Endothelial cell of umbilical vein (primary cell): ENCODE measurements at regions not wholly inside any gene's neighbourhood (a gene's known extent, or its start where the extent isn't known, plus 50 kb on each side); places are given as distances from the start of the nearest gene placed in this dataset.

Experiments
- BruUV-seq: library from RNA; stranded (reverse); fragments of 400-500 nt; replicated peaks from 2 replicates; lab custom pipeline; 2021; lab: Mats Ljungman, UMichigan
- CTCF ChIA-PET: fragments of 300-600, 350-600 bp; sonication (Branson Sonifier 250); formaldehyde crosslinking; loops from one replicate; lab custom pipeline; 2021; ENCODE audit warnings: antibody characterized with exemption, inconsistent platforms; lab: Charles Lee
- POLR2A ChIA-PET: fragments of 300-600, 350-600 bp; sonication (Branson Sonifier 250); formaldehyde crosslinking; loops from one replicate; lab custom pipeline; 2021; ENCODE audit warnings: antibody characterized with exemption, inconsistent platforms; lab: Charles Lee
- DNase-seq: peaks from one replicate; pipeline ENCODE4 v3.0.0-alpha.2; 2011; ENCODE audit warnings: low read depth, low spot score
- FAIRE-seq: peaks from 2 replicates; lab custom pipeline; 2011; peaks lifted over from hg19 to GRCh38; lab: Jason Lieb, UNC
- H2AFZ ChIP-seq: 2 replicates; pipeline ENCODE4 v1.6.0; 2012; ENCODE audit warnings: low read depth, low read length, control low read depth, inconsistent platforms
- H3K27ac ChIP-seq: 2 replicates; pipeline ENCODE4 v1.5.1; 2011; ENCODE audit warnings: low read depth, mild to moderate bottlenecking, control low read depth, low read length, moderate library complexity; ENCODE audit not compliant: insufficient read depth
- H3K27me3 ChIP-seq, 2 experiments: 2 replicates each; pipeline versions ENCODE4 v1.6.0 to v1.6.1; 2011; ENCODE audit warnings: low read length in 2 of 2, mixed read lengths in 1 of 2; ENCODE audit not compliant: control insufficient read depth in 2 of 2, insufficient read depth in 2 of 2
- H3K36me3 ChIP-seq, 2 experiments: 2 replicates in 1 of 2; 3 replicates in 1 of 2; pipeline ENCODE4 v1.5.1; 2011; ENCODE audit warnings: low read length in 2 of 2, mild to moderate bottlenecking in 1 of 2, moderate library complexity in 1 of 2; ENCODE audit not compliant: control insufficient read depth in 2 of 2, insufficient read depth in 2 of 2; ENCODE audit errors: extremely low read depth in 1 of 2
- H3K4me1 ChIP-seq: 3 replicates; pipeline ENCODE4 v1.5.1; 2011; ENCODE audit warnings: mild to moderate bottlenecking, low read length; ENCODE audit not compliant: control insufficient read depth, insufficient read depth; ENCODE audit errors: extremely low read depth
- H3K4me2 ChIP-seq: 2 replicates; pipeline ENCODE4 v1.6.1; 2011; ENCODE audit warnings: low read length, control low read depth, mixed read lengths; ENCODE audit not compliant: insufficient read depth
- H3K4me3 ChIP-seq, 3 experiments: fragments of 200-600 bp in 1 of 3; sonication (generic), shearing (Covaris generic) in 1 of 3; replicated peaks in 1 of 3; 2 replicates each; pipeline ENCODE4 v1.5.1; 2011 to 2016; ENCODE audit warnings: control low read depth in 3 of 3, low read length in 3 of 3, mild to moderate bottlenecking in 2 of 3, inconsistent platforms in 1 of 3, low read depth in 1 of 3, moderate library complexity in 1 of 3; ENCODE audit not compliant: insufficient read depth in 1 of 3
- H3K79me2 ChIP-seq: 2 replicates; pipeline ENCODE4 v1.6.0; 2012; ENCODE audit warnings: low read length, inconsistent platforms; ENCODE audit not compliant: control insufficient read depth, insufficient read depth
- H3K9ac ChIP-seq: replicated peaks from 2 replicates; pipeline ENCODE3; 2011; ENCODE audit warnings: low read length, control low read depth; ENCODE audit not compliant: insufficient read depth; ENCODE audit errors: extremely low read depth
- H3K9me1 ChIP-seq: replicated peaks from 3 replicates; pipeline ENCODE4 v1.6.0; 2011; ENCODE audit warnings: mild to moderate bottlenecking, low read length; ENCODE audit not compliant: control insufficient read depth, insufficient read depth; ENCODE audit errors: extremely low read depth
- H3K9me3 ChIP-seq: replicated peaks from 2 replicates; pipeline ENCODE4 v1.5.1; 2012; ENCODE audit warnings: low read length, inconsistent platforms; ENCODE audit not compliant: control insufficient read depth, insufficient read depth
- H4K20me1 ChIP-seq: replicated peaks from 2 replicates; pipeline ENCODE3; 2011; ENCODE audit warnings: mild to moderate bottlenecking, low read length; ENCODE audit not compliant: control insufficient read depth, insufficient read depth; ENCODE audit errors: extremely low read depth
- CTCF ChIP-seq, 2 donors: IDR thresholded peaks; 1 replicate in 1 of 2; 2 replicates in 1 of 2; pipeline ENCODE4 v1.5.1; 2011; ENCODE audit warnings: low read length in 2 of 2, mild to moderate bottlenecking in 2 of 2, moderate library complexity in 2 of 2, control low read depth in 1 of 2, inconsistent platforms in 1 of 2, low read depth in 1 of 2; ENCODE audit not compliant: insufficient read depth in 1 of 2; ENCODE audit errors: extremely low read depth in 1 of 2
- EZH2 ChIP-seq: IDR thresholded peaks from 2 replicates; pipeline ENCODE4 v1.6.1; 2012; ENCODE audit warnings: borderline replicate concordance, low read depth, mild to moderate bottlenecking, moderate library complexity, low read length, inconsistent platforms; ENCODE audit not compliant: severe bottlenecking
- FOS ChIP-seq: IDR thresholded peaks from 2 replicates; pipeline ENCODE4 v1.6.1; 2011; ENCODE audit warnings: mild to moderate bottlenecking, low read length, moderate library complexity, borderline replicate concordance; ENCODE audit not compliant: insufficient read depth
- GATA2 ChIP-seq: IDR thresholded peaks from 2 replicates; pipeline ENCODE4 v1.7.0; 2011; ENCODE audit warnings: low read depth, mild to moderate bottlenecking, moderate library complexity, mixed read lengths, low read length; ENCODE audit not compliant: insufficient read length, insufficient read depth
- JUN ChIP-seq: IDR thresholded peaks from 2 replicates; pipeline ENCODE4 v1.6.1; 2011; ENCODE audit warnings: borderline replicate concordance, low read depth; ENCODE audit not compliant: insufficient read length, insufficient read depth
- MAX ChIP-seq: IDR thresholded peaks from 2 replicates; pipeline ENCODE4 v1.6.1; 2011; ENCODE audit not compliant: insufficient read depth, insufficient read length
- MYC ChIP-seq: IDR thresholded peaks from one replicate; pipeline ENCODE4 v1.6.1; 2011; ENCODE audit warnings: mild to moderate bottlenecking, low read depth, low read length
- POLR2A ChIP-seq: IDR thresholded peaks from 2 replicates; pipeline ENCODE4 v1.6.1; 2012; ENCODE audit warnings: low read depth, mild to moderate bottlenecking, control low read depth, low read length
- POLR2AphosphoS5 ChIP-seq: IDR thresholded peaks from 2 replicates; pipeline ENCODE4 v1.6.1; 2012; ENCODE audit warnings: low read depth, mild to moderate bottlenecking, control low read depth, low read length, moderate library complexity; ENCODE audit not compliant: insufficient read depth
- dilution Hi-C: fragments of 300-500 bp; cut with MboI; formaldehyde crosslinking; loops from one replicate; pipeline ENCODE4 v1.15.0; 2019; ENCODE audit warnings: low sequenced_read_pairs; ENCODE audit not compliant: extremely low pct_ligation_motif_present
- intact Hi-C: fragments of 100-400 bp; cut with micrococcal nuclease; formaldehyde crosslinking; loops from one replicate; pipeline ENCODE4 v1.10.0; 2022

- dilution Hi-C loops: no loop called here
- H4K20me1 ChIP-seq: no peaks in the 10 kb centered on the region
- H3K79me2 ChIP-seq: no peaks in the 10 kb centered on the region
- H3K4me1 ChIP-seq: no peaks in the 10 kb centered on the region
- no peak overlapping the region for H2AFZ ChIP-seq
- H3K27ac ChIP-seq: no peak overlapping the region
- no peaks in the 10 kb centered on the region for H3K36me3 ChIP-seq
- no peak for FAIRE-seq
- H3K9ac ChIP-seq: no peak overlapping the region
- POLR2A ChIA-PET: no interaction called here
- TF ChIP-seq CTCF (IDR thresholded peaks at IDR 0.05; ENCODE audit: extremely low read depth in 1 of 2, insufficient read depth in 1 of 2, low read depth in 1 of 2, low read length in 2 of 2): no peak
- no peaks in the 10 kb centered on the region for H3K27me3 ChIP-seq
- no peak overlapping the region for H3K4me3 ChIP-seq
- no peaks in the 10 kb centered on the region for H3K9me3 ChIP-seq
- no TSS peak for BruUV-seq
- CTCF ChIA-PET: interaction anchor here (1.1 to 1.2 kb wide), 2 partner anchors 11 to 393 kb away, joined by 3 read pairs; no protein-coding TSS in a partner anchor
- H3K4me2 ChIP-seq: no peak overlapping the region
- no peak for DNase-seq
- H3K9me1 ChIP-seq: no peaks in the 10 kb centered on the region
- intact Hi-C loops: no loop called here
Measured at GRCh38 chr6:144744720-144745119, 459.6 kb downstream of the UTRN start.

GRCh38 chr6:144745439-144745838 lies 460.3 kb downstream of the UTRN start:
- DNase-seq (no peak), FAIRE-seq (no peak)
- intact Hi-C loops (no loop called here), dilution Hi-C loops (no loop called here)
- H3K4me3 ChIP-seq: no peak overlapping the region
- no peaks in the 10 kb centered on the region for H3K9me1 ChIP-seq
- TF ChIP-seq POLR2AphosphoS5 (no peak), GATA2 (no peak), EZH2 (no peak), POLR2A (no peak), MAX (no peak), MYC (no peak), CTCF (IDR thresholded peaks at IDR 0.05; ENCODE audit: extremely low read depth in 1 of 2, insufficient read depth in 1 of 2, low read depth in 1 of 2, low read length in 2 of 2) (no peak), JUN (no peak), FOS (no peak)
- peaks cover 0 to 2% of the 10 kb centered on the region in 2 experiments for H3K36me3 ChIP-seq
- no TSS peak for BruUV-seq
- H3K4me1 ChIP-seq: no peaks in the 10 kb centered on the region
- CTCF ChIA-PET: interaction anchor here (1.1 to 1.2 kb wide), 2 partner anchors 11 to 392 kb away, joined by 3 read pairs; no protein-coding TSS in a partner anchor
- H3K27ac ChIP-seq: no peak overlapping the region
- H3K27me3 ChIP-seq: no peaks in the 10 kb centered on the region
- no peak overlapping the region for H3K4me2 ChIP-seq
- POLR2A ChIA-PET: no interaction called here
- no peaks in the 10 kb centered on the region for H4K20me1 ChIP-seq
- no peaks in the 10 kb centered on the region for H3K79me2 ChIP-seq
- H2AFZ ChIP-seq: no peak overlapping the region
- H3K9me3 ChIP-seq: no peaks in the 10 kb centered on the region
- no peak overlapping the region for H3K9ac ChIP-seq
